ENCODE measurements at regions not wholly inside any gene's neighbourhood (a gene's known extent, or its start where the extent isn't known, plus 50 kb on each side); places are given as distances from the start of the nearest gene placed in this dataset.

- no CpG with 5 or more reads among the region's 4 CpGs for WGBS (ENCODE audit: extremely low coverage, insufficient read length, low lambda C conversion rate)
- Histone ChIP-seq H3K4me2 (ENCODE audit: insufficient read depth, insufficient read length, low read length) (no peak overlapping the region), H4K5ac (ENCODE audit: insufficient read length, low read depth, low read length) (no peak overlapping the region), H3K4me1 (ENCODE audit: insufficient read depth, low read length) (no peaks in the 10 kb centered on the region), H3K18ac (ENCODE audit: insufficient read length, low read depth, low read length) (no peak overlapping the region), H4K8ac (replicated peaks; ENCODE audit: insufficient read length, low read depth, low read length) (no peak overlapping the region), H3K23me2 (ENCODE audit: insufficient read length, low read depth, low read length, poor library complexity, severe bottlenecking) (no peaks in the 10 kb centered on the region), H4K20me1 (ENCODE audit: control insufficient read depth, insufficient read depth, insufficient read length) (no peaks in the 10 kb centered on the region), H3K4ac (ENCODE audit: low read depth, low read length) (no peak overlapping the region), H3K14ac (ENCODE audit: insufficient read depth, low read length) (no peak overlapping the region), H2AK5ac (ENCODE audit: insufficient read length, low read length) (no peak overlapping the region), H3K56ac (ENCODE audit: insufficient read length, low read depth, low read length) (no peak overlapping the region), H3K79me1 (ENCODE audit: insufficient read depth, low read depth, low read length, poor library complexity, severe bottlenecking) (no peaks in the 10 kb centered on the region), H2BK12ac (ENCODE audit: insufficient read length, low read depth, low read length) (no peak overlapping the region), H3K9me3 (ENCODE audit: control insufficient read depth, low read depth, low read length) (no peaks in the 10 kb centered on the region), H2BK20ac (ENCODE audit: low read depth, low read length, poor library complexity, severe bottlenecking) (no peak overlapping the region), H3K27ac (ENCODE audit: insufficient read length, low read depth, low read length) (no peak overlapping the region), H2BK15ac (ENCODE audit: low read depth, low read length) (no peak overlapping the region), H4K91ac (ENCODE audit: insufficient read length, low read depth, low read length) (no peak overlapping the region), H3K79me2 (ENCODE audit: insufficient read depth, low read length) (no peaks in the 10 kb centered on the region), H3T11ph (ENCODE audit: low read length) (no peak overlapping the region), H2AFZ (ENCODE audit: low read length) (no peak overlapping the region), H3K27me3 (ENCODE audit: insufficient read depth, low read length) (no peaks in the 10 kb centered on the region; the same call in 1 of the 2 replicates), H2BK120ac (ENCODE audit: low read depth, low read length, poor library complexity, severe bottlenecking) (no peak overlapping the region), H3K23ac (ENCODE audit: insufficient read length, low read depth, low read length) (no peak overlapping the region), H2BK5ac (ENCODE audit: insufficient read length, low read length) (no peak overlapping the region), H3K9ac (ENCODE audit: extremely low read depth, insufficient read length, low read length) (no peak overlapping the region)
- Mint-ChIP-seq H3K4me3 (no peak overlapping the region), H3K9me3 (no peaks in the 10 kb centered on the region), H3K27ac (no peak overlapping the region), H3K36me3 (ENCODE audit: insufficient read depth in 1 of 3, low read depth in 3 of 3) (no peaks in the 10 kb centered on the region), H3K4me1 (no peaks in the 10 kb centered on the region), H3K27me3 (ENCODE audit: low read depth) (no peaks in the 10 kb centered on the region)
- DNase-seq: no peak
- no peak for TF ChIP-seq CTCF (conservative IDR thresholded peaks at IDR 0.05)
Observed at GRCh38 chr2:17125989-17126620, 392.1 kb downstream of the RAD51AP2 start.

Measured in H9 (cell line).